ENCODE measurements at regions not wholly inside any gene's neighbourhood (a gene's known extent, or its start where the extent isn't known, plus 50 kb on each side); places are given as distances from the start of the nearest gene placed in this dataset.

- Histone ChIP-seq H2AFZ (ENCODE audit: low read length) (no peak overlapping the region), H3K27ac (ENCODE audit: extremely low read length, insufficient read depth, low read length) (no peak overlapping the region), H3K4me3 (replicated peaks in 1 of 3; ENCODE audit: insufficient read depth in 1 of 3, low read depth in 2 of 3, low read length in 3 of 3) (no peak overlapping the region), H3K9me3 (ENCODE audit: low read length) (no peaks in the 10 kb centered on the region), H3K4me2 (ENCODE audit: low read depth, low read length) (no peak overlapping the region), H4K20me1 (ENCODE audit: insufficient read depth, low read length) (no peaks in the 10 kb centered on the region), H3K79me2 (ENCODE audit: insufficient read depth, low read length) (no peaks in the 10 kb centered on the region), H3K4me1 (ENCODE audit: insufficient read depth, low read length) (no peaks in the 10 kb centered on the region), H3K27me3 (ENCODE audit: control insufficient read depth in 1 of 2, insufficient read depth in 2 of 2, low read length in 2 of 2) (no peaks in the 10 kb centered on the region; a peak in 1 of 5 replicates), H3K36me3 (replicated peaks in 1 of 2; ENCODE audit: control insufficient read depth in 1 of 2, insufficient read depth in 2 of 2, low read length in 2 of 2) (no peaks in the 10 kb centered on the region), H3K9ac (ENCODE audit: insufficient read depth, low read depth, low read length) (no peak overlapping the region)
- FAIRE-seq: no peak
- whole genome bisulfite sequencing (ENCODE audit: low lambda C conversion rate): 32% methylated on average over 9 of the region's 9 CpGs
- DNase-seq (ENCODE audit: low spot score): no peak
- intact Hi-C loops (cut with micrococcal nuclease; ENCODE audit: unreplicated experiment) (no loop called here), in situ Hi-C loops (cut with HindIII; ENCODE audit: extremely low pct_ligation_motif_present, low pct_unique_long_range_greater_than_20kb) (no loop called here)
- BruUV-seq (replicated peaks): no TSS peak
- ChIA-PET POLR2A (no interaction called here), CTCF (ENCODE audit: low intra/inter-chr PET ratio, low total read pairs) (no interaction called here)
- TF ChIP-seq CBX2 (IDR thresholded peaks at IDR 0.05; ENCODE audit: low read depth, low read length) (no peak), CBX2 (CRISPR knock-in tag; IDR thresholded peaks at IDR 0.05; ENCODE audit: low read depth) (no peak), ZNF101 (CRISPR knock-in tag; IDR thresholded peaks at IDR 0.05; ENCODE audit: borderline replicate concordance, low read depth) (no peak), THAP11 (CRISPR knock-in tag; IDR thresholded peaks at IDR 0.05) (no peak), NRL (CRISPR knock-in tag; IDR thresholded peaks at IDR 0.05; ENCODE audit: borderline replicate concordance) (no peak), REXO4 (CRISPR knock-in tag; IDR thresholded peaks at IDR 0.05; ENCODE audit: borderline replicate concordance) (no peak), ZNF530 (CRISPR knock-in tag; IDR thresholded peaks at IDR 0.05; ENCODE audit: low read depth) (no peak), ZFP41 (CRISPR knock-in tag; IDR thresholded peaks at IDR 0.05; ENCODE audit: borderline replicate concordance) (no peak), KLF9 (CRISPR knock-in tag; IDR thresholded peaks at IDR 0.05; ENCODE audit: low read depth) (no peak), SSRP1 (CRISPR knock-in tag; IDR thresholded peaks at IDR 0.05) (no peak)
- TF ChIP-seq, protein P1, sequence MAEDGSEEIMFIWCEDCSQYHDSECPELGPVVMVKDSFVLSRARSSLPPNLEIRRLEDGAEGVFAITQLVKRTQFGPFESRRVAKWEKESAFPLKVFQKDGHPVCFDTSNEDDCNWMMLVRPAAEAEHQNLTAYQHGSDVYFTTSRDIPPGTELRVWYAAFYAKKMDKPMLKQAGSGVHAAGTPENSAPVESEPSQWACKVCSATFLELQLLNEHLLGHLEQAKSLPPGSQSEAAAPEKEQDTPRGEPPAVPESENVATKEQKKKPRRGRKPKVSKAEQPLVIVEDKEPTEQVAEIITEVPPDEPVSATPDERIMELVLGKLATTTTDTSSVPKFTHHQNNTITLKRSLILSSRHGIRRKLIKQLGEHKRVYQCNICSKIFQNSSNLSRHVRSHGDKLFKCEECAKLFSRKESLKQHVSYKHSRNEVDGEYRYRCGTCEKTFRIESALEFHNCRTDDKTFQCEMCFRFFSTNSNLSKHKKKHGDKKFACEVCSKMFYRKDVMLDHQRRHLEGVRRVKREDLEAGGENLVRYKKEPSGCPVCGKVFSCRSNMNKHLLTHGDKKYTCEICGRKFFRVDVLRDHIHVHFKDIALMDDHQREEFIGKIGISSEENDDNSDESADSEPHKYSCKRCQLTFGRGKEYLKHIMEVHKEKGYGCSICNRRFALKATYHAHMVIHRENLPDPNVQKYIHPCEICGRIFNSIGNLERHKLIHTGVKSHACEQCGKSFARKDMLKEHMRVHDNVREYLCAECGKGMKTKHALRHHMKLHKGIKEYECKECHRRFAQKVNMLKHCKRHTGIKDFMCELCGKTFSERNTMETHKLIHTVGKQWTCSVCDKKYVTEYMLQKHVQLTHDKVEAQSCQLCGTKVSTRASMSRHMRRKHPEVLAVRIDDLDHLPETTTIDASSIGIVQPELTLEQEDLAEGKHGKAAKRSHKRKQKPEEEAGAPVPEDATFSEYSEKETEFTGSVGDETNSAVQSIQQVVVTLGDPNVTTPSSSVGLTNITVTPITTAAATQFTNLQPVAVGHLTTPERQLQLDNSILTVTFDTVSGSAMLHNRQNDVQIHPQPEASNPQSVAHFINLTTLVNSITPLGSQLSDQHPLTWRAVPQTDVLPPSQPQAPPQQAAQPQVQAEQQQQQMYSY (CRISPR knock-in tag; IDR thresholded peaks at IDR 0.05): no peak
- no peak for ATAC-seq
These were observed 985.4 kb downstream of the TMEM121 start for GRCh38 chr14:106511800-106512198.

Data from HepG2 (cell line).